HG02798 (cell line): ENCODE measurements at regions not wholly inside any gene's neighbourhood (a gene's known extent, or its start where the extent isn't known, plus 50 kb on each side); places are given as distances from the start of the nearest gene placed in this dataset.

Experiments
- ATAC-seq: cut with Tn5 transposase; IDR thresholded peaks from one replicate; pipeline ENCODE4 v1.9.1; 2021; ENCODE audit warnings: mild to moderate bottlenecking; ENCODE audit not compliant: unreplicated experiment, poor library complexity

GRCh38 chr9:121568343-121569265 is 69.0 kb upstream of the GGTA1 start:
- ATAC-seq = no peak

GRCh38 chr9:121569266-121569648 is 69.6 kb upstream of the GGTA1 start:
- ATAC-seq = no peak

DNA sequence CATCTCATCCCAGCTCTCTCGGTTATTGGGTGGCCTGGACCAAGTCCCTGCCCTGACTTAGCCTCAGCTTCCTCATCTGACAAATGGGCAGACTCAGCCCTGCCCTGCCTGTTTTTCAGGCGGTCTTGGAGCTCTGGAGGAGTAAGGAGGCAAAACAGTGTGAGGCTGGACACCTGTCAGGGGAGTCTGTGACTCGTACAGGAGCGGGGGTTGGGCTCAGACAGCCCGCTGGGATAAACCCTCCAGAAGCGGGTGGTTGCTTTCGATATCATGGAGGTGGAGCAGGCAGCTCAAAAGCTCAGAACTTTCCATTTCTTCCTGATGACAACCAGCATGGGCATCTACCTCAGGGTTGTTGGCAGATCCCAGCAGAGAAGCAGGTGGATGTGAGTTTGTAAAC is 72.9 kb upstream of the GGTA1 start:
- no peak for ATAC-seq

DNA sequence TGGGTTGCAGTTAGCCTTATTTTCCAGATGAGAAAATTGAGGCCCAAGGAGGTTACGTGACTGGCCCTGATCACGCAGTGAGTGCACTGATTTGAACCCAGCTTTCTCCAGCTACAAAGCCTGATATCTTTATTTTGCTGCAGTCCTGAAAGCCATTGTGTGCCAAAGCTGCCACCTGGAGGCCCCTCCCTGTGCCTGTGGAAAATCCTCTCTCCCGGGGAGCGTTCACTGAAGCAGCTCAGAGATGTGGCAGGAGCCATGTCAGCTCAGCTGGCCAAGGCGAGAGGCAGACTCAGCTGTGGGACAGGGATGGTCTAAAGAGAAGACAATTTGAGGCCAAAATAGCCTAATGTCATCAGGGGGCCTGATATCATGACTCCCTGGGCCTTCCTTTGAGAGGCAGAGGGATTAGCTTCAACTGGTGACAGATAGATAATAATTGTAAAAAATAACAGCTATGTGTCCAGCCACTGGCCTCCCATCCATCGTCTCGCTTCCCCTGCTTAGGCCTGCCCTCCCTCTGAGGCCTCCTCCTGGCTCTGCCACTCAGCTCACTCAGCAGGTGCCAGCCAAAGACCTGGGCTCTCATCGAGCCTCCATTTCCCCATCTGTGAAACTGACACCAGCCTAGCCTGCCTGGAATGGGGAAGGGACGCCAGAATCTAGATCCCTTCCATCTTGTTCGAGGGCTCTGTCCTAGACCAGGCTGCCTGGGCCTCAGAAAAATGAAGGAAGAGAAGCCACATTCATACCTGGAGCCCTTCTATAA is 74.3 kb upstream of the GGTA1 start:
- ATAC-seq = no peak

GRCh38 chr9:121574774-121575519 is 75.3 kb upstream of the GGTA1 start:
- no peak for ATAC-seq

- no peak for ATAC-seq
Measured at GRCh38 chr9:121576281-121577075, 75.0 kb upstream of the DAB2IP start.

GRCh38 chr9:121577166-121577565 is 74.3 kb upstream of the DAB2IP start:
- ATAC-seq = no peak

DNA sequence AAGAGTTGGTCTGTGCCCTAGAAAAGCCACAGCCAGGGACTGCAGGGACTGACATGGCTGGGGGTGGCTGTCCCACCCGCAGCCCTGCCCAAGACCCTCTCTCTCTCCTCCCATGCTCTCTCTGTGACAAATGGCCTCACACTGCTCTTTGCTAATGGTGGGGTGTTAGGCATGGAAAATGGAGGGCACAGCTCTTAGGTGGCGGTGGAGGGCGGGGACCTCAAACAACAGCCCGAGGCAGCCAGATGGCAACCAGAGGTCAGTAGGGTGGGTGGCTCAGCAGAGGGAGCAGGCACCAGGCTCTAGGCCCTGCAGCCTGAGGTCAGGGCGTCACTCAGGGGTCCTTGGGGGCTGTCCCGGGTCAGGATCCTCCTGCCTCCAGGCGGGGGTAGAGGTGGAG is 73.9 kb upstream of the DAB2IP start:
- ATAC-seq = no peak

DNA sequence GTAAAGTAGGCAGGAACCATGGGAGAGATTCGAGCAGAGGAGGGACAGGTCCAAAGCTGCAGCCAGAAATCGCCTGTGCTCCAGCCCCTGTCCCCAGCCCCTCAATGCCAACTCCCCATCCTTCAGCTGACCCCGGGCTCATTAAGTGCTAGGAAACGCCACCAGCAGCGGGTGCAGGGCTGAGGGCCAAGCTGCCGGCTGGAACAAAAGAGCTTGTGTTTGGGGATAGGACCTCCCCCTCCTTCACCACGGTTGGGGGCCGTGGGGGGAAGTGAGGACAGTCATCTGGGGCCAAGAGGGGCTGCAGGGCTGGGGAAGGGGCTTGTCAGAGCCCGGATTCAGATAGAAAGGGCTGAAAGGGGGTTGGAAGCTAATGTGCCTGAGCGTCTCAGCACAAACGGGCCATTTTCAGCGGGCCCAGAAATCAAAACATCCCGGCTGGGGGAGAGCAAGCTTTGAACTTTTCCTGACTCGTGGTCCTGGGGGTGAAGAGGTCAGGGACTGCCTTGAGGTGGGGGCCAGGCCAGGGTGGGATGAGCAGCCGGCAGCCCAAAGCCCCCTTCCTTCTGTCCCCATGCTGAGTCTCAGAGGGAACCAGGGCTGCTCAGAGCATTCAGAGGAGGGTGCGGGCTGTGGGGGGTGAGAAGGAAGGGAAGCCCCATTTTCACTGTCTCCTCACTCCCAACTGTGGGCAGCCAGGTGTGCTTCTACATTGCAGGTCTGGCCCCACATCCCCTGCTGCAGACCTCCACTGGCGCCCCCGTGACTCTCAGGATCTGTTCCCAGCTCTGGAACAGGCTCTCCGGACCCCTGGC is 69.4 kb upstream of the DAB2IP start:
- no peak for ATAC-seq

- ATAC-seq = no peak
Measured at GRCh38 chr9:121582641-121583040, 68.8 kb upstream of the DAB2IP start.

DNA sequence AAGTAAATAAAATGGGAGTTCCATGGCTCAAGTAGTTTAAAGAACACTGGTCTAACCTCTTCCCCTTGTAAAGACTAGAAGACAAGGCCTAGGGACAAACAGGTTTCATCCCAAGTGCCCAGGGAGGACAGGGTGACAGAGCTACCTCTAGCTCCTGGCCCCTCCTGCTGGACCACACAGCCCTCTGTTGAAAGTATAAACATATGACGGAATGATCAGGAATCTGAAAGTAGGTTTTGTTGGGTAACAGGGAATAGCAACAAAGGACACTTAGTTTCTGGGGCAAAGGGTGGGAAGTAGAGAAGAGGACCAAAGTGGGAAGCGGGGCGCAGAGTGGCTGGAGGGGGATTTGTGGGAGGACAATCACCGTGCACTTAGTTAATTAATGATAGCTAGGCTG is 67.0 kb upstream of the DAB2IP start:
- ATAC-seq = no peak

DNA sequence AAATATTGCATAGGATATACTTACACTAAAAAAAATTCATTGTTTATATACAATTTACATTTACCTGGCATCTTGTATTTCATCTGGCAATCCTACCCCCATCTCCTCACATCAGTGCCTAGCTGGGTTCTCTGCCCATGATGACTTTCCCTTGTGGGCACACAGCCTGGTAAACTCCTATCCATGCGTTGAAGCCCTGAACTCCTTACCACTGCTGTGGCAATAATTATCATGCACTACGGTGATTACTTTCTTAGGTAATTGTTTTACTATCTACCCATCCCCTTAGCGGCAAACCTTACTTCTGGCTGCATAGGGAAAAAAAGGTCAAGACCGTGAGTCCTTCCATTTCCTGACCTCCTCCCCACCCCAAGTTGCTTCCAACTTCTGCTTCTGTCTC is 63.6 kb upstream of the DAB2IP start:
- ATAC-seq = no peak

DNA sequence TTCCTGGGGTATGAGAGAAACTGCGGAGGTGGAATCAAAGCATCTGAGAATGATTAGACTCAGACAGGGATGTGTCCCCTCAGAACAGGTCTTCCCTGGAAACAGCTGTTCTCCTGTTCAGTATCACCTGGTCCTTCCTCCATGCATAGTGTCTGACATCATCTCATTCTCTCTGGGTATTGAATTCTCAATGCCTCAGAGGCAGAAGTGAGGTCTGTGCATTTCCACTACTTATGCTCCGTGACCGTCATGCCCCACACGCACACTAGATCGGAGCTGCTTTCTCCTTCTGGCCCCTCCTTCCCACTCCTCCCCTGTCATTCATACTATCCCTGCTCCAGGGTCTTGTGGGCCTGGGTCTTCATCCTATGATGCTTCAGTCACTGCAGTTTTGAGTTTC is 61.4 kb upstream of the DAB2IP start:
- no peak for ATAC-seq

- no peak for ATAC-seq
Measured at GRCh38 chr9:121592265-121592664, 59.2 kb upstream of the DAB2IP start.

GRCh38 chr9:121593066-121593465 is 58.4 kb upstream of the DAB2IP start:
- ATAC-seq = no peak

DNA sequence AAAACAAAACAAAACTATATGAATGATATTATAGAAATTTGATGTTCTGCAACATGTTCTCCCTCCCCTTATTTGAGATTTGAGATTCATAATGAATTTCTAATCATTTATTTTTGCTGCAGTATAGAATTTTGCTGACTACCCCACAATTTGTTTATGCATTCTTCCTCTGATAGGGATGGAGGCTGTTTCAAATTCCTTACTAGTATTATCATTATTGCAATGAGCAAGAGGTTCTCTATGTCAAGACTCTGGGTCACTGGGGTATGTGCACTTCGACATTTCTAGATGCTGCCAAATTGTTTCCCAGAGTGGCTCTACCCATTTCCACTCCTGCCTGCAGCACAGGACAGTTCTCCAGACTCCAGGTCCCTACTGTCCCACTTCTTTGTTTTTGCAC is 54.9 kb upstream of the DAB2IP start:
- ATAC-seq = no peak

DNA sequence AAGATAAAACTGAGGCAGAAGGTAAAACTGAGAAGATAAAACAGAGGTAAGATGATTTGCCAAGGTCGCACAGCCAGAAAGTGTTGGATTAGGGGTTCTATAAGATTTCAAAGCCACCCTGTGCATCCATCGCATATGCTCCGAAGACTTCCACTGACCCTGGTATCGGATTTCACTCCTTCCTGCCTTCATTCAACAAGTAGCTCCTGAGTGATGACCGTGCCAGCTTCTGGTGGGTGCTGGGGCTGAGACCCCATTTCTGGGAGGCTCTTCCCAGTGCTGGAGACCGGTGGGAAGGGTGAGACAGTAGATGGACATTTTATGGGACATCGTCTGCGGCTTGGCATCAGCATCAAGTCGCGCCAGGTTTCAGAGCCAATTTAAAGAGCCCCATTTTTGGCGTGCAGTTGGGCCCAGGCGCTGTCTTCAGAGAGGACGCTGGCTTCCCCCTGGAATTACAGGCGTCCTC is 53.7 kb upstream of the DAB2IP start:
- ATAC-seq = no peak

GRCh38 chr9:121598167-121598964 is 53.1 kb upstream of the DAB2IP start:
- no peak for ATAC-seq
